ENCODE measurements at regions not wholly inside any gene's neighbourhood (a gene's known extent, or its start where the extent isn't known, plus 50 kb on each side); places are given as distances from the start of the nearest gene placed in this dataset.

DNA sequence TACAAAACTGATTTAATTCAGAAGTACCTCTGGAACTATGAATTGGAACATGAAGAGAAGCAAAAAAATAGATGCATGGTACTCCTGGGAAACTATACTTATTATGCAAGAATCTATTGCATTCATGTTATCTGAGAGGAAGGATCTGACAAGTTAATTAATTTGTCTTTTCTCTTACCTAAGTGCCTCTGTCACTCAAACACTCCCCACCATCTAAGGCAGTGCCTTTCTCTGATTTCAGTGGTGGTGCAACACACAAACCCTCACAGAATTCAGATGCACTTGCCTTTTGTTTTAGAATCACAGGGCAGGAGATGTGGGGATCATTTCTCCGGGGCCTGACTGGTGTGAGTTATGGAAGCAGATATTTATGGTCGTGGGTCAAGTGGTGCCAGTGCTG lies 52.5 kb upstream of the C9orf72 start:
- Mint-ChIP-seq H3K27me3 (ENCODE audit: insufficient read depth) (peaks cover 5% of the 10 kb centered on the region), H3K36me3 (ENCODE audit: low read depth) (no peaks in the 10 kb centered on the region), H3K27ac (no peak overlapping the region), H3K4me3 (no peak overlapping the region), H3K4me1 (ENCODE audit: low read depth) (no peaks in the 10 kb centered on the region), H3K9me3 (no peaks in the 10 kb centered on the region)
- intact Hi-C loops (cut with micrococcal nuclease), result no loop called here
- DNase-seq (ENCODE audit: low spot score), result no peak

DNA sequence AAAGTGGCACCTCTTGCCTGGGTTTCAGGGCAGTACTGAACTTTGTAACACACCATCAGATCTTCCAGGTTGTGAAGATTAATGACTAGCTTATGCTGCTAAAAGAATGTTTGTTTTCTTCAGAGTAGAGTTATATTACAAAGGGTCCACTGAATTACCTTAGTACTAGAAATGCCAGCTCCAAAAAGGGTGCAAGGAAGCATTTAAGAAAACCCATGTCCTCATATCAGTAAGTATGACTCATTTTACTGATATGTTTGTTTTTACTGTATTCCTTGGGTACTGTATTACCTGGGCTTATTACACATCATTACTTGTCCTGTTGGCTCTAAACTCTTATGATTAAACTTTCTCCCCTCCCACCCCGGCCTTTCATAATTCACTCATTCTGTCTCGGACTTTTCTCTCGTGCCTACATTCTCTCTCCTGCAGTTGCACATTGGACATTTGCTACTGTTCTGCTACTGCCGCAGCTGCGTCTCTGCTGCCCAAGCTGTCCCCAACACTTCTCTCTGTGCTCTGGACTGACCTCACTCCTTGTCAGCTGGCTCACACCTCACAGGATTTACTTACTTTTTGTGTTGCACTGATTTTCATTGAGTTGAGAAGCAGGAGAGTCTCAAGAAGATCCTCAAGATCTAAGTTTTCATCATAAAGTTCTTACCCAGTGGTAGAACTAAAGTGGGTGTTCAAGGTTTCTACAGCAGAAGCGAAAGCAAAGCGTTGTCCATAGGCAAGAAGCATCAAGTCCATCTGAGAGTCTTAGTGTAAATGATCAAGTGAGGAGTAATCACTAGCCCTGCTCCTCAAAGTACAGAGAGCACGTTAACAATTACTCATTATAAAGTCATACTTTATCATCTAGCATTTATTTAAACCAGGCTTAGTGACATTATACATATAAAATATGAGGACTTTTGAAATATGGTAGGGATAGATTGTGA lies 53.2 kb upstream of the C9orf72 start:
- H3K9me3 Mint-ChIP-seq, result no peaks in the 10 kb centered on the region
- no peak for DNase-seq (ENCODE audit: low spot score)
- H3K27ac Mint-ChIP-seq, result no peak overlapping the region
- H3K36me3 Mint-ChIP-seq (ENCODE audit: low read depth), result no peaks in the 10 kb centered on the region
- peaks cover 5% of the 10 kb centered on the region for H3K27me3 Mint-ChIP-seq (ENCODE audit: insufficient read depth)
- H3K4me1 Mint-ChIP-seq (ENCODE audit: low read depth), result no peaks in the 10 kb centered on the region
- H3K4me3 Mint-ChIP-seq, result no peak overlapping the region
- intact Hi-C loops (cut with micrococcal nuclease), result no loop called here

DNA sequence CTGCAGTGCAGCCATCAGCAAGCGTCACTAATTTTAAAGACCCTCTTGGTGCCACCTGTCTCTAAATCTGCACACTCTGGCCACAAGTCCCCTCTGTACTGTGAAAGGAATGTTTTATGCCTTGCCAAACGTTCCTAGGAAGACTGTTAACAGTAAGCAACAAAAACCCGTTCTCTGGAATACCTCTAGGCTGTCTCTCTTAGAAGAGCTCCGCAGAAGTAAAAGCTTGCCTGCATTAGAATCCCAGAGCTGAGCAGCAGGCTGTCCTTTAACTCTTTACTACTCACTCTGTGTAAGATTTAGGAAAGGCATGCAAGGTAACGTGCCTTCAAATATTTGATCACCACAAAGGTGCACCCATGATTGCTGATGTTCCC lies 53.9 kb upstream of the C9orf72 start:
- no peak for DNase-seq (ENCODE audit: low spot score)
- no peak overlapping the region for H3K4me3 Mint-ChIP-seq
- peaks cover 5% of the 10 kb centered on the region for H3K27me3 Mint-ChIP-seq (ENCODE audit: insufficient read depth)
- no peaks in the 10 kb centered on the region for H3K4me1 Mint-ChIP-seq (ENCODE audit: low read depth)
- intact Hi-C loops (cut with micrococcal nuclease), result no loop called here
- H3K36me3 Mint-ChIP-seq (ENCODE audit: low read depth), result no peaks in the 10 kb centered on the region
- no peaks in the 10 kb centered on the region for H3K9me3 Mint-ChIP-seq
- no peak overlapping the region for H3K27ac Mint-ChIP-seq

DNA sequence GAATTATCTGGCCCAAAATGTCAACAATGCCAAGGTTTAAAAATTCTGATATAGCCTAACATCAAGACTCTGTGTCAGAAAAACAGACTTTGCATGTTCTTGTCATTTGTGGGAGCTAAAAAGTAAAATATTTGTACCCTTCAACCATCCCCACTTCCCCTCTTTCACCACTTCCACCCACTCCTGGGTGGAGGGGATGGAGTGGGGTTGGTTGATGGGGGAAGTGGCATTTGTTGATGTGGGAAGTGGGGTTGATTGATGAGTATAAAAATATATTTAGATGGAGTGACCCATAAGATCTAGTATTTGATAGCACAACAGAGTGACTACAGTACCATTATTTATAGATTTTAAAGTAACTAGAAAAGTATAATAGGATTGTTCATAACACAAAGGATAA lies 55.0 kb upstream of the C9orf72 start:
- Mint-ChIP-seq H3K27me3 (ENCODE audit: insufficient read depth) (peaks cover 3% of the 10 kb centered on the region), H3K36me3 (ENCODE audit: low read depth) (no peaks in the 10 kb centered on the region), H3K4me3 (no peak overlapping the region), H3K4me1 (ENCODE audit: low read depth) (no peaks in the 10 kb centered on the region), H3K9me3 (no peaks in the 10 kb centered on the region), H3K27ac (no peak overlapping the region)
- intact Hi-C loops (cut with micrococcal nuclease), result no loop called here
- no peak for DNase-seq (ENCODE audit: low spot score)

DNA sequence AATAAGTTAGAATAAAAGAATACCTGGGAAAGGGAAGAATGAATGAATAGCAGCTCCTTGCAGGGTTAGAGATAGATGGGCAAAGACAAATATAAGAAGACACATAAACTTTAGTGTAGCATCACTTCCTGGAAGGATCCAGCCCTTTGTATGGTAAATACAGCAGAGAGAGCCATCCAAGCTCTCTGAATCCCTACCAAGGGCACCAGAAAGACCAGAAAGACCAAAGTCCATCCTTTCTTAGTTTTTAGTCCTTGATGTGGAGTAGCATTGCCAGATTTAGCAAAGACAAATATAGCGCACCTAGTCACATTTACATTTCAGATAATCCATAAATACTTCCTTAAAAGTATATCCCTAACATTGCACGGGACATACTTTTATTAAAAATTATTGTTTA lies 56.1 kb upstream of the C9orf72 start:
- Mint-ChIP-seq H3K27me3 (ENCODE audit: insufficient read depth) (peaks cover 3% of the 10 kb centered on the region), H3K9me3 (no peaks in the 10 kb centered on the region), H3K4me1 (ENCODE audit: low read depth) (no peaks in the 10 kb centered on the region), H3K27ac (no peak overlapping the region), H3K36me3 (ENCODE audit: low read depth) (no peaks in the 10 kb centered on the region), H3K4me3 (no peak overlapping the region)
- intact Hi-C loops (cut with micrococcal nuclease), result no loop called here
- DNase-seq (ENCODE audit: low spot score), result no peak

DNA sequence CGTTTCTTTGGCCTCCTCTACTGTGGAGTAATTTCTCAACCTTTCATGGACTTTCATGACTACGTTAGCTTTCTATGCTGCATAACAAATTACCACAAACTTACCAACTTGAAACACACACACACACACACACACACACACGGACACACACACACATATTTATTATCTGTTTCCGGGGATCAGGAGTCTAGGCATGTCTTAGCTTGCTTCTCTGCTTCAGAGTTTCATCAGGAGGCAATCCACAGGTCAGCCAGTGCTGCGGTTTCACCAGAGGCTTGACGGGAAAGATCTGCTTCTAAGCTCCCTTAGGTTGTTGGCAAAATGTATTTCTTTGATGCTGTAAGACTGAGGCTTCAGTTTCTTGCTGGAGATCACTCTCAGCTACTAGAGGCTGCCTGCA lies 59.0 kb upstream of the C9orf72 start:
- Mint-ChIP-seq H3K4me1 (ENCODE audit: low read depth) (no peaks in the 10 kb centered on the region), H3K4me3 (no peak overlapping the region), H3K27me3 (ENCODE audit: insufficient read depth) (no peaks in the 10 kb centered on the region), H3K27ac (no peak overlapping the region), H3K9me3 (no peaks in the 10 kb centered on the region), H3K36me3 (ENCODE audit: low read depth) (no peaks in the 10 kb centered on the region)
- no peak for DNase-seq (ENCODE audit: low spot score)
- intact Hi-C loops (cut with micrococcal nuclease), result no loop called here

DNA sequence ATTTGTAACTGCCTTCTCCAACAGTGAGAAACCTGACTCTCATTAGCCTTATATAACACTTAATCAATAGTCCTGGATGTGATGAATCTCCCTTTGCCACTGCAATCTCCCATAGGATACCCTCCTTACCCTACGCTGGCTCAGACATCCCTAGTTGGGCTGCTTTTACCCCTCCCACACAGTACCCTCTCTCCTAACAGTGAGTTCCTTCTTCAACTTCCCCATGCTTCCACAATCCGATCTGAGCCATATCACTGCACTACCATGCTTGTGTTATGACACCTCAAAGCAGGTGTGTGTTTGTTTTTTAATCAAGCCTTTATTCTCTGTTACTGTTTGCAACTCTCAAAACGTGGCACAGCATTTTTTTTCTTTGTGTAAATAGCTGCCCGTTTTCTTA lies 60.5 kb upstream of the C9orf72 start:
- Mint-ChIP-seq H3K4me3 (no peak overlapping the region), H3K27me3 (ENCODE audit: insufficient read depth) (peaks cover 2% of the 10 kb centered on the region), H3K36me3 (ENCODE audit: low read depth) (no peaks in the 10 kb centered on the region), H3K9me3 (no peaks in the 10 kb centered on the region), H3K4me1 (ENCODE audit: low read depth) (no peaks in the 10 kb centered on the region), H3K27ac (no peak overlapping the region)
- intact Hi-C loops (cut with micrococcal nuclease), result no loop called here
- DNase-seq (ENCODE audit: low spot score), result no peak

DNA sequence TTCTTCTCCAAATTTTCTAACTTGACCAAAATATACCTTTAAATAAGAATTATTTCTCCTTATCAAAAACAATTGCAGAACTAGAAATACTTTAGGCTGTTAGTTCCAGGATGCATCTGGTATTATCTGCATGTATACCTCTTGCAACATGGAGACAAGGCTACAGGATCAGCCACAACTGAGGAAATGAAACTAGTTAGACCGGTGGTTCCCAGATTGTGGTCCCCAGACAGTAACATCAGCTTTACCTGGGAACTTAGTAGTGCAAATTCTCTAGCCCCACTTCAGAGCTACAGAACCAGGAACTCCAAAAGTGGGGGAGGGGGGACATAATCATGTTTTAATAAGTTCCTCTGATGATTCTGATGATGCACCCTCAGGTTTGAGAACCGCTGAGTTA lies 61.6 kb upstream of the C9orf72 start:
- Mint-ChIP-seq H3K27me3 (ENCODE audit: insufficient read depth) (peaks cover 2% of the 10 kb centered on the region), H3K4me1 (ENCODE audit: low read depth) (no peaks in the 10 kb centered on the region), H3K36me3 (ENCODE audit: low read depth) (no peaks in the 10 kb centered on the region), H3K27ac (no peak overlapping the region), H3K9me3 (no peaks in the 10 kb centered on the region), H3K4me3 (no peak overlapping the region)
- intact Hi-C loops (cut with micrococcal nuclease), result no loop called here
- DNase-seq (ENCODE audit: low spot score), result no peak

DNA sequence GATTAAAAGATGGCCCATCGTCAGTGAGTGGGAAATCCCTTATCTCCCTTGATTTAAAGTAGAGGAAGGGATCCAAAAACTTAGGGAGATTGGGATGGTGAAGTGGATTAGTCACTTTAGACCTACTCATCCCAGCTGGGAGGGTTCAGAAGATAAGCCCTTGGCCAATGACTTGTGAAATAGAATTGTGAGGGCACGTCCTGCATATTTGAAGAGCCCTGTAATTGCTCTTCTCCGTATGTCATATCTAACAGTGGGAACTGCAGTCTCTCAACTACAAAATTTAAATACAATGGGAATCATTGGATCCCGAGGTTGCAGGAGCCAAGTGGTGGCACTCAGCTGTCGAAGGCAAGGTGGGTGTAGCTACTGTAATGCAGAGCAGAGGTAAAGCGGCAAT lies 65.4 kb upstream of the C9orf72 start:
- no peaks in the 10 kb centered on the region for H3K36me3 Mint-ChIP-seq (ENCODE audit: low read depth)
- intact Hi-C loops (cut with micrococcal nuclease), result no loop called here
- H3K27me3 Mint-ChIP-seq (ENCODE audit: insufficient read depth), result peaks cover 2% of the 10 kb centered on the region
- no peaks in the 10 kb centered on the region for H3K9me3 Mint-ChIP-seq
- no peak overlapping the region for H3K4me3 Mint-ChIP-seq
- H3K4me1 Mint-ChIP-seq (ENCODE audit: low read depth), result no peaks in the 10 kb centered on the region
- no peak overlapping the region for H3K27ac Mint-ChIP-seq
- DNase-seq (ENCODE audit: low spot score), result no peak

DNA sequence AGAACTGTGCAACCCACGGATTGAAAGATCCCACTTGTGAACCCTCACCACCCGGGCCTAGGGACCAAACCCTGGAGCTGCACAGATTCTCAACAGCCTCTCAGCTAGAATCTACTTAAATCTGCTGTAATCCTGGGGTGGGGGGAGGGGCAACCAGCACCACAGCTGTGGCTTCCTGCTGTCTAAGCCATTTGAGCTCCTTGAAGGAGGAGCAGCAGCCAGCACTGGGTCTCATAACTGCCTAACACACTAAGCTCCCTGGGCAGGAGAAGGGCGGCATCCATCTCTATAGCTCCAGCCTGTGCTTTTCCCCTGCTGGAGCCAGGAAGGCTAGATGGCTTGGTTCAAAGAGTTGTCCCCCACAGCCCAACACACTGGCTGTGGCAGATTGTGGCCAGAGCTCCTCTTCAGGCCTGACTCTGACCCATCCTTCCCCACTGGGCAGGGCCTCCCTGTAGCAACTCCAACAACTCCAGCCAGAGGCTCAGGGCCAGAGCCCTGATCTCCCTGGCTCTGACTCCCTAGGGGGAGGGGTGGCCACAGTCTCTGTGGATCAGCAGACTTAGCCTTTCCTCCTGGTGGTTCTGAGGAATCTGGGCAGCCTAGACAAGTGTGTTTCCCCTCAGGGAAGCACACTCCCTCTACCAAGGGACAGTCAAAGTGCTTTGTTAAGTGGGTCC lies 72.0 kb upstream of the C9orf72 start:
- H3K4me3 Mint-ChIP-seq, result no peak overlapping the region
- no peak for DNase-seq (ENCODE audit: low spot score)
- H3K36me3 Mint-ChIP-seq (ENCODE audit: low read depth), result no peaks in the 10 kb centered on the region
- intact Hi-C loops (cut with micrococcal nuclease), result no loop called here
- H3K27ac Mint-ChIP-seq, result no peak overlapping the region
- no peaks in the 10 kb centered on the region for H3K4me1 Mint-ChIP-seq (ENCODE audit: low read depth)
- H3K9me3 Mint-ChIP-seq, result no peaks in the 10 kb centered on the region
- peaks cover 6% of the 10 kb centered on the region for H3K27me3 Mint-ChIP-seq (ENCODE audit: insufficient read depth)

DNA sequence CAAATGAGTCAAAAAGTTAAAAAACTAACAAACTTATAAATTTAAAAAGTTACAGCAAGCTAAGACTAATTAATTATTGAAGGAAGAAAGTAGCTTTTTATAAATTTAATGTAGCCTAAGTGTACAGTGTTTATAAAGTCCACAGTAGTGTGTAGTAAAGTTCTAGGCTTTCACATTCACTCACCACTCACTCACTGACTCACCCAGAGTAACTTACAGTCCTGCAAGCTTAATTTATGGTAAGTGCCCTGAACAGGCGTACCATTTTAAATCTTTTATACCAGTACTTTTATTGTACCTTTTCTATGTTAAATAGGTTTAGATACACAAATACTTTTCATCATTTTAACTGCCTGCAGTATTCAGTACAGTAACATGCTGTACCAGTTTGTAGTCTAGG lies 80.0 kb upstream of the C9orf72 start:
- Mint-ChIP-seq H3K9me3 (no peaks in the 10 kb centered on the region), H3K27ac (no peak overlapping the region), H3K36me3 (ENCODE audit: low read depth) (no peaks in the 10 kb centered on the region), H3K4me3 (no peak overlapping the region), H3K4me1 (ENCODE audit: low read depth) (no peaks in the 10 kb centered on the region), H3K27me3 (ENCODE audit: insufficient read depth) (peaks cover 5% of the 10 kb centered on the region)
- DNase-seq (ENCODE audit: low spot score), result no peak
- intact Hi-C loops (cut with micrococcal nuclease), result no loop called here

DNA sequence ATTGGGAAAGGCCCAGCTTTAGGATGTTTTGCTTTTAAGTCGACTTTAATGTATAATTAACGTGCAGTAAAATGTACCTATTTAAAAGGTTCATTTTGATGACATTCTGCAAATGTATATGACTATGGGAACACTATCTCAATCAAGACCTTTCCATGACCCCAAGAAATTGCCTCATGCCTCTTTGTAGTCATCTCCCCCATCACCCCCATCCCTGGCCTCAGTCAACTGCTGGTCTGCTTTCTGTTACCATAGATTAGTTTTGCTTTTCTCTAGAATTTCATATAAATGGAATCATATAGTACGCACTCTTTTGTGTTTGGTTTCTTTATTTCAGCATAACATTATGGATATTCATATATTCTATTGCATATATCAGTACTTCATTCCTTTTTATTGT lies 80.7 kb upstream of the C9orf72 start:
- no peaks in the 10 kb centered on the region for H3K9me3 Mint-ChIP-seq
- no peak for DNase-seq (ENCODE audit: low spot score)
- no peak overlapping the region for H3K4me3 Mint-ChIP-seq
- no peaks in the 10 kb centered on the region for H3K36me3 Mint-ChIP-seq (ENCODE audit: low read depth)
- no peaks in the 10 kb centered on the region for H3K4me1 Mint-ChIP-seq (ENCODE audit: low read depth)
- H3K27ac Mint-ChIP-seq, result no peak overlapping the region
- H3K27me3 Mint-ChIP-seq (ENCODE audit: insufficient read depth), result peaks cover 3% of the 10 kb centered on the region
- intact Hi-C loops (cut with micrococcal nuclease), result no loop called here

DNA sequence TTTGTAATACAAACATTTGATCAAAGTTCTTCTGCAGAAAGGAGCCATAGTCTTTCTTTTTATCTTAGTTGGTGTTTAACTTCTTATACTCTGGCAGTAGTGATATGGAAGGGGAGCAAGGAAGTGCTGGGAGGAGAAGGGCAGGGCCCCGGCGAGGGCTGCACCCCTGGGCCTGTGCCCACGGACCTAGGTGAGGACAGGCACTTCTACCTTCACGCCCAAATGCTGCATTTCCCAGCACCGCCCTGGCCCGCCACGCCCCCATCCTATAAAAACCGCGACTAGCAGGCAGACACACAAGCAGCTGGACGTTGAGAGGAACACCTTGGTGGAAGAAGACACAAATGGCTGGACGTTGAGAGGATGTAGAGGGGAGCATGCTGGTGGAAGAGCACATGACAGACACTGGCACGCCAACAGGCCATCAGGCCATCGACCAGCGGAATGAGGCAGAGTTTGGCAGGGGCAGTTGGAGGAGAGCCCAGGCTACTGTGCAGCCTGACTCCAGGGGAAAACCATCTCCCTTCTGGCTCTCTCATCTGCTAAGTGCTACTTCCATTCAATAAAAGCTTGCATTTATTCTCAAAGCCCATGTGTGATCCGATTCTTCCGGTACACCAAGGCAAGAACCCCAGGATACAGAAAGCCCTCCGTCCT lies 81.5 kb upstream of the C9orf72 start:
- no peak for DNase-seq (ENCODE audit: low spot score)
- intact Hi-C loops (cut with micrococcal nuclease), result no loop called here
- Mint-ChIP-seq H3K4me1 (ENCODE audit: low read depth) (no peaks in the 10 kb centered on the region), H3K4me3 (no peak overlapping the region), H3K27me3 (ENCODE audit: insufficient read depth) (no peaks in the 10 kb centered on the region), H3K27ac (no peak overlapping the region), H3K9me3 (no peaks in the 10 kb centered on the region), H3K36me3 (ENCODE audit: low read depth) (no peaks in the 10 kb centered on the region)
